Right lung (tissue), 2 donors: ENCODE measurements at regions not wholly inside any gene's neighbourhood (a gene's known extent, or its start where the extent isn't known, plus 50 kb on each side); places are given as distances from the start of the nearest gene placed in this dataset.
A peak's percentile ranks its signal among the peaks of the same experiment; 100 is the strongest.
"Not testable (repeated sequence)": the region's sequence is repeated elsewhere in the genome, so short reads cannot be mapped to it uniquely, and the experiment has no call there.

Experiments
- DNase-seq, 2 donors: peaks; one replicate each; pipeline ENCODE4 v3.0.0-alpha.2; 2013

GRCh38 chr12:86414201-86414600, 158.0 kb upstream of the MGAT4C start:
- no peak for DNase-seq

GRCh38 chr12:86411710-86412109, 155.5 kb upstream of the MGAT4C start:
- DNase-seq, result no peak

GRCh38 chr12:86407620-86408208, 151.5 kb upstream of the MGAT4C start:
- no peak for DNase-seq

GRCh38 chr12:86389949-86390348, 133.8 kb upstream of the MGAT4C start:
- DNase-seq, result no peak

GRCh38 chr12:86387591-86388145, 131.5 kb upstream of the MGAT4C start:
- DNase-seq, result no peak

GRCh38 chr12:86383759-86384158, 127.6 kb upstream of the MGAT4C start:
- DNase-seq, result not testable (repeated sequence)

- DNase-seq, result no peak
Observed at GRCh38 chr12:86379337-86379736, 123.1 kb upstream of the MGAT4C start.

- no peak for DNase-seq
Observed at GRCh38 chr12:86376052-86376451, 119.9 kb upstream of the MGAT4C start.

GRCh38 chr12:86373813-86374212, 117.6 kb upstream of the MGAT4C start:
- DNase-seq, result no peak

- peak in 1 of 2 donors; percentile 1 for DNase-seq
Observed at GRCh38 chr12:86367137-86367536, 110.9 kb upstream of the MGAT4C start.

- no peak for DNase-seq
Observed at GRCh38 chr12:86349196-86349595, 93.0 kb upstream of the MGAT4C start.

GRCh38 chr12:86333955-86334522, 77.8 kb upstream of the MGAT4C start:
- DNase-seq, result no peak

GRCh38 chr12:86331457-86331856, 75.3 kb upstream of the MGAT4C start:
- DNase-seq, result no peak

GRCh38 chr12:86331012-86331411, 74.8 kb upstream of the MGAT4C start:
- DNase-seq, result peak; percentile 3 to 5

GRCh38 chr12:86312232-86312631, 56.0 kb upstream of the MGAT4C start:
- DNase-seq, result no peak
